Activated naive CD4-positive, alpha-beta T cell treated with anti-CD3 and anti-CD28 coated beads for 36 hours (primary cell): ENCODE measurements at regions not wholly inside any gene's neighbourhood (a gene's known extent, or its start where the extent isn't known, plus 50 kb on each side); places are given as distances from the start of the nearest gene placed in this dataset.

Source experiments
- CTCF ChIA-PET: fragments of 350-600 bp; sonication (Branson Sonifier 250); formaldehyde crosslinking; loops from one replicate; lab custom pipeline; 2021; ENCODE audit warnings: antibody characterized with exemption; lab: Charles Lee
- DNase-seq: peaks from one replicate; pipeline ENCODE4 v3.0.0-alpha.2; 2020
- H3K27ac Mint-ChIP-seq: one replicate; pipeline ENCODE4 v1.8.0; 2021; ENCODE audit warnings: mild to moderate bottlenecking, mixed read lengths
- H3K27me3 Mint-ChIP-seq: one replicate; pipeline ENCODE4 v1.8.0; 2021; ENCODE audit warnings: low read depth, mixed read lengths
- H3K36me3 Mint-ChIP-seq: one replicate; pipeline ENCODE4 v1.8.0; 2021; ENCODE audit warnings: low read depth, mixed read lengths
- H3K4me1 Mint-ChIP-seq: one replicate; pipeline ENCODE4 v1.8.0; 2021; ENCODE audit warnings: low read depth, mixed read lengths
- H3K4me3 Mint-ChIP-seq: one replicate; pipeline ENCODE4 v1.8.0; 2021; ENCODE audit warnings: mild to moderate bottlenecking, moderate library complexity, mixed read lengths
- H3K9me3 Mint-ChIP-seq: one replicate; pipeline ENCODE4 v1.8.0; 2021; ENCODE audit warnings: mixed read lengths
- intact Hi-C: fragments of 100-400 bp; cut with micrococcal nuclease; formaldehyde crosslinking; loops from one replicate; pipeline ENCODE4 v1.15.1; 2023

- intact Hi-C loops, result no loop called here
- Mint-ChIP-seq H3K36me3 (no peaks in the 10 kb centered on the region), H3K9me3 (no peaks in the 10 kb centered on the region), H3K27ac (no peak overlapping the region), H3K4me3 (no peak overlapping the region), H3K4me1 (no peaks in the 10 kb centered on the region), H3K27me3 (no peaks in the 10 kb centered on the region)
- no peak for DNase-seq
- CTCF ChIA-PET, result interaction anchor here (0.6 kb wide), 1 partner anchor 83 kb away, joined by 5 read pairs; no protein-coding TSS in a partner anchor
Measured at GRCh38 chr3:88960019-88960418, 147.4 kb upstream of the EPHA3 start.

DNA sequence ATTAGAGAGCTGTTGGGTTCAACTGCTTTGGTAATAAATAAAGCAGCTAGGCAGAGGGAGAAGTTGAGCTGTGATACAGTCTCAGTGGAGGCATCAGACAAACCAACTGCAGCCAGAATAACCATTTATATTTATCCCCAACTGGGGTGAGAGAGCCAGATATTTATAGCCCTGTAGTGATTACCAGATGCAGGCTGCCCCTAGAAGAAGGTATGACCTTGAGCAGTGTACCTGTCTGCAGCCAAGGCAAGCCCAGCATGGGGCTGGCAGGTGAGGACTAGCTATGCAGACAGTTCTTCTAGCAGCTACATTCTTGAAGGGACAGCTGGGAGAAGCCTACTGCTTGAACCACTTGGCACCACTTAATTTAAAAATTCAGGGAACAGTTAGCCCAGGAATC is 144.4 kb upstream of the EPHA3 start:
- H3K4me1 Mint-ChIP-seq, result no peaks in the 10 kb centered on the region
- intact Hi-C loops, result no loop called here
- no peaks in the 10 kb centered on the region for H3K9me3 Mint-ChIP-seq
- no peak overlapping the region for H3K4me3 Mint-ChIP-seq
- CTCF ChIA-PET, result no interaction called here
- H3K27ac Mint-ChIP-seq, result no peak overlapping the region
- H3K36me3 Mint-ChIP-seq, result no peaks in the 10 kb centered on the region
- DNase-seq, result no peak
- H3K27me3 Mint-ChIP-seq, result no peaks in the 10 kb centered on the region

- DNase-seq, result no peak
- CTCF ChIA-PET, result no interaction called here
- Mint-ChIP-seq H3K4me1 (no peaks in the 10 kb centered on the region), H3K4me3 (no peak overlapping the region), H3K27ac (no peak overlapping the region), H3K9me3 (peaks cover 9% of the 10 kb centered on the region), H3K27me3 (no peaks in the 10 kb centered on the region), H3K36me3 (no peaks in the 10 kb centered on the region)
- intact Hi-C loops, result no loop called here
Measured at GRCh38 chr3:88979760-88980159, 127.7 kb upstream of the EPHA3 start.

GRCh38 chr3:88983458-88983857 is 124.0 kb upstream of the EPHA3 start:
- peaks cover 5% of the 10 kb centered on the region for H3K9me3 Mint-ChIP-seq
- DNase-seq, result no peak
- intact Hi-C loops, result no loop called here

DNA sequence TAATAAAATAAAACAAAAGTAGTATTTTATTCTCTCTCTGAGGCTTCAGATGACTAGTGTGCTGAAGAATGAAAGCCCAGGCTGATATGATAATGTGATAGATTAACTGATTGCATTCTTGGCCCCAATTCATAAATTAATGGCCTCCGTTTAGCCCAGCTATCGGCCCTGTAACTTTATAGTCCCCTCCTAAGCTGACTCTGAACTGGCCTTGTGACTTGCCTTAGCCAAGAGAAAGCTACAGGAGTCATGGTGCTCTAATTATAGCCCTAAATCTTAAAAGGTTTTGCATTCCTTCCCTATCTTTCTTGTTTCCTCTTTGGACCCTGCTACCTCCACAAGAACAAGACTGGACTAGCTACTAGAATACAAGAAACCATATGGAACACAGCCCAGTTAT is 123.2 kb upstream of the EPHA3 start:
- no peaks in the 10 kb centered on the region for H3K4me1 Mint-ChIP-seq
- no peaks in the 10 kb centered on the region for H3K36me3 Mint-ChIP-seq
- H3K27ac Mint-ChIP-seq, result no peak overlapping the region
- H3K9me3 Mint-ChIP-seq, result peaks cover 5% of the 10 kb centered on the region
- intact Hi-C loops, result no loop called here
- no peak overlapping the region for H3K4me3 Mint-ChIP-seq
- H3K27me3 Mint-ChIP-seq, result no peaks in the 10 kb centered on the region
- DNase-seq, result no peak
- CTCF ChIA-PET, result no interaction called here

More at GRCh38 chr3:88983458-88983857, 124.0 kb upstream of the EPHA3 start:
- Mint-ChIP-seq H3K27me3 (no peaks in the 10 kb centered on the region), H3K4me3 (no peak overlapping the region), H3K4me1 (no peaks in the 10 kb centered on the region), H3K27ac (no peak overlapping the region), H3K36me3 (no peaks in the 10 kb centered on the region)
- CTCF ChIA-PET, result no interaction called here

DNA sequence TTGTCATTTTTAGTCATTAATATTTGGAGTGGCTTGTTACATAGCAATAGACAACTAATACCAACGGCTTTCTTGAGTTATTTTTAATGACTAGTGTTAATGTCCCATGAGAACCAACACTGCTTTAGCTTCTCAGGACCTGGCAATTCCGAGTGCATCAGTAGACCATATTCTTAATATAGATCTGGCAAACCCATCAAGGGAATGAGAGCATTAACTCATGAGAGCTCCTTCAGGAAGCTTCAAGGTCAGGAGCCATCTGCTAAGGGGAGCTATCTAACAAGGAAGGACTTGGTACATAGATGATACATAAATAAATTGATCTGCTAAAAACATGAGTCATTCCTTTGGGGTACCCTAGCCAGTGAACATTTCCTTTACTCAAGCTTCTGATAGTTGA is 122.6 kb upstream of the EPHA3 start:
- H3K4me1 Mint-ChIP-seq, result no peaks in the 10 kb centered on the region
- H3K9me3 Mint-ChIP-seq, result peaks cover 4% of the 10 kb centered on the region
- intact Hi-C loops, result no loop called here
- no peak overlapping the region for H3K27ac Mint-ChIP-seq
- CTCF ChIA-PET, result no interaction called here
- no peaks in the 10 kb centered on the region for H3K27me3 Mint-ChIP-seq
- no peak for DNase-seq
- no peaks in the 10 kb centered on the region for H3K36me3 Mint-ChIP-seq
- no peak overlapping the region for H3K4me3 Mint-ChIP-seq

GRCh38 chr3:88985491-88985890 is 121.9 kb upstream of the EPHA3 start:
- no peak for DNase-seq
- CTCF ChIA-PET, result no interaction called here
- Mint-ChIP-seq H3K27ac (no peak overlapping the region), H3K36me3 (no peaks in the 10 kb centered on the region), H3K9me3 (no peaks in the 10 kb centered on the region), H3K4me3 (no peak overlapping the region), H3K4me1 (no peaks in the 10 kb centered on the region), H3K27me3 (no peaks in the 10 kb centered on the region)
- intact Hi-C loops, result no loop called here

- H3K27ac Mint-ChIP-seq, result no peak overlapping the region
- intact Hi-C loops, result no loop called here
- H3K4me1 Mint-ChIP-seq, result no peaks in the 10 kb centered on the region
- CTCF ChIA-PET, result no interaction called here
- no peak for DNase-seq
- H3K36me3 Mint-ChIP-seq, result no peaks in the 10 kb centered on the region
- no peaks in the 10 kb centered on the region for H3K9me3 Mint-ChIP-seq
- no peak overlapping the region for H3K4me3 Mint-ChIP-seq
- no peaks in the 10 kb centered on the region for H3K27me3 Mint-ChIP-seq
Measured at GRCh38 chr3:88986834-88987233, 120.6 kb upstream of the EPHA3 start.

DNA sequence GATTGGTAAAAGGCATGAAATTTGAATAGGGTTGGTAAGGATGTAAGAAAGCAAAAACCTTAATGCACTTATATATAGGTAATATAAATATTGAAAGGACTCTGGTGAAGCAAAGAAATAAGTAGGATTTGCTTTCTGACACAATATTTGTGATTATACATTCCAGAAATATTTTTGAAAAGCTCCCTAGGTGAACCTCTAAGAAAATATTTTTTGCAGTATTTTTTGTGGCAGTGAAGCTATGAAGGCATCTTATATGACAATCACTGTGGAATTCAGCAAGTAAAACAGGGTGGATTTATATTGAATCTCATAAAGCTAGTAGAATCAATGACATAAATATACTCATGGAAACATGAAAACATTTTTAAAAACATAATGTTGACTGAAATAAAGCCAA is 119.6 kb upstream of the EPHA3 start:
- no peak overlapping the region for H3K27ac Mint-ChIP-seq
- no peaks in the 10 kb centered on the region for H3K27me3 Mint-ChIP-seq
- no peaks in the 10 kb centered on the region for H3K9me3 Mint-ChIP-seq
- no peaks in the 10 kb centered on the region for H3K36me3 Mint-ChIP-seq
- H3K4me3 Mint-ChIP-seq, result no peak overlapping the region
- CTCF ChIA-PET, result no interaction called here
- no peaks in the 10 kb centered on the region for H3K4me1 Mint-ChIP-seq
- intact Hi-C loops, result no loop called here
- no peak for DNase-seq

DNA sequence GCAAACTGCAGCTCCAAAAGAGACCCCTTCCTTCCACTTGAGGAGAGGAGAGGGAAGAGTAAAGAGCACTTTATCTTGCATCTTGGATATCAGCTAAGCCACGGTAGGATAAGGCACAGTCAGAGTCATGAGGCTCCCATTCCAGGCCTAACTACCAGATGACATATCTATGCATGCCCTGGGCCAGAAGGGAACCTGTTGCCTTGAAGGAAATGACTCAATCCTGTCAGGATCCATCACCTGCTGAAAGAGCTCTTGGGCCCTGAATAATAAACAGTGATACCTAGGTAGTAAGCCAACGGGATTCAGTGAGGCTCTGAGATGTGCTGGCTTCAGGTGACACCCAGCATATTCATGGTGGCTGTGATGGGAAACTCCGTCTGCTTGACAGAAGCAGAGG is 118.5 kb upstream of the EPHA3 start:
- Mint-ChIP-seq H3K36me3 (no peaks in the 10 kb centered on the region), H3K27me3 (no peaks in the 10 kb centered on the region), H3K27ac (no peak overlapping the region), H3K9me3 (no peaks in the 10 kb centered on the region), H3K4me3 (no peak overlapping the region), H3K4me1 (no peaks in the 10 kb centered on the region)
- CTCF ChIA-PET, result interaction anchor here (0.6 kb wide), 1 partner anchor 195 kb away, joined by 3 read pairs; no protein-coding TSS in a partner anchor
- no peak for DNase-seq
- intact Hi-C loops, result no loop called here

- DNase-seq, result no peak
- Mint-ChIP-seq H3K9me3 (no peaks in the 10 kb centered on the region), H3K27me3 (no peaks in the 10 kb centered on the region), H3K4me3 (no peak overlapping the region), H3K27ac (no peak overlapping the region), H3K36me3 (no peaks in the 10 kb centered on the region), H3K4me1 (no peaks in the 10 kb centered on the region)
- CTCF ChIA-PET, result no interaction called here
- intact Hi-C loops, result no loop called here
Measured at GRCh38 chr3:88991496-88991895, 115.9 kb upstream of the EPHA3 start.

- intact Hi-C loops, result no loop called here
- DNase-seq, result no peak
- Mint-ChIP-seq H3K27me3 (no peaks in the 10 kb centered on the region), H3K36me3 (no peaks in the 10 kb centered on the region), H3K4me3 (no peak overlapping the region), H3K4me1 (no peaks in the 10 kb centered on the region), H3K9me3 (no peaks in the 10 kb centered on the region), H3K27ac (no peak overlapping the region)
- CTCF ChIA-PET, result no interaction called here
Measured at GRCh38 chr3:88996691-88997090, 110.7 kb upstream of the EPHA3 start.

DNA sequence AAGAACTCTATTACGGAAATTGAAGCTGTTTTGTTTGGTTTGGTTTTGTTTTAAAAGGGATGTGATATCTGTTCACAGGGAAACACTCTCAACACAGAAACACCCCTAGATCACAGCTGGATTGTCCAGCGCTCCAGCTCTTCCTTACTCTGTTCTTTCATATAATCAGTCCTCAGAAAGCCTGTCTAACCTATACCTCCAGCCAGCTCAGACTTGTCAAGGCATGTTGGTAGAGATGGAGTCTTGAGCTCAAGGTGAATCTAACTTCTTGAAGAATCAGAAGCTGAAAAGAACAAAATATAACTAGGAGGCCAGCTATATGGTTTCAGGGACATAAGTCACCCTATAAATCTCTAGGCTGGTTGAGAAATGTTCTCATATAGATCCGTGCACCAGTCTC is 110.2 kb upstream of the EPHA3 start:
- CTCF ChIA-PET, result no interaction called here
- Mint-ChIP-seq H3K27me3 (no peaks in the 10 kb centered on the region), H3K4me1 (no peaks in the 10 kb centered on the region), H3K9me3 (no peaks in the 10 kb centered on the region), H3K36me3 (no peaks in the 10 kb centered on the region), H3K27ac (no peak overlapping the region), H3K4me3 (no peak overlapping the region)
- DNase-seq, result no peak
- intact Hi-C loops, result no loop called here

DNA sequence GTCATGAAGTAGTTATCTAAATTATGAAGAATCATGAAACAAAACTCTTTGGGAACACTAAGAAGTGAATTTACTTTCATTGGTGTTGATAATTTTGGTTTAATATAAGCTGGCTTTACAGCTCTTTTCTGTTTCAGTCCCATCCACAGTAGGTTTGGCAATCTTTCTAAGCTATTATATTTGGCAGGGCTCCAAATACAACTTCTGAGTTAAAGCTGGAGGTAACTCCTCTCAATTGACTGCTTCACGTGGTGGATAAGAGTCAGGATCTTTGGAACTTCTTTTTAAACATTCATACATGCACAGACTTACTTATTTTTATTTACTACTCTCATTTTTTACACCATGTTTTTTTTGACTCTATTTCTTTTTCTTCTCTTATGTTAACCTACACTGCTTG is 106.5 kb upstream of the EPHA3 start:
- Mint-ChIP-seq H3K27ac (no peak overlapping the region), H3K4me3 (no peak overlapping the region), H3K36me3 (no peaks in the 10 kb centered on the region), H3K27me3 (no peaks in the 10 kb centered on the region), H3K9me3 (no peaks in the 10 kb centered on the region), H3K4me1 (no peaks in the 10 kb centered on the region)
- no peak for DNase-seq
- CTCF ChIA-PET, result no interaction called here
- intact Hi-C loops, result no loop called here
